Prostate gland (tissue), 2 donors: ENCODE measurements at regions not wholly inside any gene's neighbourhood (a gene's known extent, or its start where the extent isn't known, plus 50 kb on each side); places are given as distances from the start of the nearest gene placed in this dataset.

Experiments
- POLR2A ChIP-seq: fragments of 450-650 bp; IDR thresholded peaks from one replicate; pipeline ENCODE4 v1.6.1; 2016; ENCODE audit warnings: antibody characterized with exemption, mild to moderate bottlenecking
- TF ChIP-seq, protein P1 (sequence below), 4 experiments: fragments of 200-600 bp in 2 of 4; fragments of 450-650 bp in 2 of 4; sonication (generic) in 2 of 4; IDR thresholded peaks; 1 replicate in 3 of 4; 2 replicates in 1 of 4; pipeline ENCODE4 v1.5.1; 2016 to 2019; ENCODE audit warnings: antibody characterized with exemption in 4 of 4, mild to moderate bottlenecking in 2 of 4, moderate library complexity in 2 of 4

DNA sequence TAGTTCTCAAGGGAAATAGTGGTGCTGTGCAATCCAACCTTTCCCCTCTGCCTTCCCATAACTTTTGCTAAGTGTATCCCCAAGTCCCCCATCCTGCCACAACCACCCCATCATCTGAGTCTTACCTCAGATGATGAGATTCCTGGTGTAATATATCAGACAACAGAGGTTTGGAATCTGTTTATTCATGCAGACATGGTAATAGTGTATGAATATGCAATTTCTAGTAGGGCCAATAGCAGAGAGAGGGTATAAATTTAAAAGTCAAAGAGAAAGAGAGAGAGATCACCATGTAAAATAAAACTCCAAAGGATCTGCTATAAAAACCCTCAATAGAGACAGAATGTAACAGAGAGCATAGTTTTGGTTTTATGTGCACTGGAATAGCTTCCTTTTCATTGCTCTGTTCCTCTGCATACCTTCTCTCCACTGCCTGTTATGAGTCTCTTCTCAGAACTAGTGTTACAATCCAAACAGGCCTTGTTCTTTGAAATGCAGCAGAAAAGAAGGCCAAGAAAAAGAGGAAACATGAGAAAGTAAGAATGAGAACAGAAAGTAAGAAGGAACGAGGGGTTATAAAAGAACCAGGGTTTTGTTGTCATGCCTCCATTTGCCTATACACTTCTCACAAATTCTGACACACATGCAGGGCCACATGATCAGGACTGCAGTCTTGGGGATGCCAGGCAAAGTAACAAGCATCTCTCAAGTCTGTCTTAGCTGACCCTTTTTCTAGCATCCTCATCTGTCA is 278.0 kb downstream of the CETN3 start:
- no peak for TF ChIP-seq POLR2A
- TF ChIP-seq, protein P1, sequence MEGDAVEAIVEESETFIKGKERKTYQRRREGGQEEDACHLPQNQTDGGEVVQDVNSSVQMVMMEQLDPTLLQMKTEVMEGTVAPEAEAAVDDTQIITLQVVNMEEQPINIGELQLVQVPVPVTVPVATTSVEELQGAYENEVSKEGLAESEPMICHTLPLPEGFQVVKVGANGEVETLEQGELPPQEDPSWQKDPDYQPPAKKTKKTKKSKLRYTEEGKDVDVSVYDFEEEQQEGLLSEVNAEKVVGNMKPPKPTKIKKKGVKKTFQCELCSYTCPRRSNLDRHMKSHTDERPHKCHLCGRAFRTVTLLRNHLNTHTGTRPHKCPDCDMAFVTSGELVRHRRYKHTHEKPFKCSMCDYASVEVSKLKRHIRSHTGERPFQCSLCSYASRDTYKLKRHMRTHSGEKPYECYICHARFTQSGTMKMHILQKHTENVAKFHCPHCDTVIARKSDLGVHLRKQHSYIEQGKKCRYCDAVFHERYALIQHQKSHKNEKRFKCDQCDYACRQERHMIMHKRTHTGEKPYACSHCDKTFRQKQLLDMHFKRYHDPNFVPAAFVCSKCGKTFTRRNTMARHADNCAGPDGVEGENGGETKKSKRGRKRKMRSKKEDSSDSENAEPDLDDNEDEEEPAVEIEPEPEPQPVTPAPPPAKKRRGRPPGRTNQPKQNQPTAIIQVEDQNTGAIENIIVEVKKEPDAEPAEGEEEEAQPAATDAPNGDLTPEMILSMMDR (IDR thresholded peaks at IDR 0.05), result no peak
